GM12878 (cell line): ENCODE measurements at regions not wholly inside any gene's neighbourhood (a gene's known extent, or its start where the extent isn't known, plus 50 kb on each side); places are given as distances from the start of the nearest gene placed in this dataset.

Experiments used
- CHD4 ChIP-seq: fragments of 200-600 bp; sonication (generic); IDR thresholded peaks from 2 replicates; pipeline ENCODE4 v1.6.1; 2016; ENCODE audit warnings: mild to moderate bottlenecking
- EGR1 ChIP-seq, 2 experiments: IDR thresholded peaks; 1 replicate in 1 of 2; 2 replicates in 1 of 2; pipeline ENCODE4 v1.6.1; 2011 to 2012; ENCODE audit warnings: low read depth in 2 of 2, low read length in 2 of 2, borderline replicate concordance in 1 of 2, mild to moderate bottlenecking in 1 of 2, moderate library complexity in 1 of 2
- ESRRA ChIP-seq: IDR thresholded peaks from 2 replicates; pipeline ENCODE4 v1.6.1; 2012; ENCODE audit warnings: mild to moderate bottlenecking, low read length, improper control_type of control experiment
- EZH2 ChIP-seq: IDR thresholded peaks from 2 replicates; pipeline ENCODE4 v1.6.1; 2012; ENCODE audit warnings: low read depth, mild to moderate bottlenecking, control low read depth, inconsistent platforms, low read length, borderline replicate concordance; ENCODE audit not compliant: control insufficient read depth
- HDGF ChIP-seq: fragments of 450-650 bp; IDR thresholded peaks from 2 replicates; pipeline ENCODE4 v1.6.1; 2016; ENCODE audit warnings: antibody characterized with exemption
- NR2C2 ChIP-seq: IDR thresholded peaks from 2 replicates; pipeline ENCODE4 v1.6.1; 2011; ENCODE audit warnings: borderline replicate concordance, low read depth; ENCODE audit not compliant: control insufficient read depth, insufficient read length
- ZNF274 ChIP-seq: IDR thresholded peaks from one replicate; pipeline ENCODE4 v1.8.0; 2011; ENCODE audit not compliant: insufficient read length, insufficient read depth
- TF ChIP-seq, protein P1 (sequence below), 3 experiments: IDR thresholded peaks in 2 of 3; conservative IDR thresholded peaks in 1 of 3; 2 replicates each; pipeline ENCODE4 v1.5.1; 2011; ENCODE audit warnings: low read depth in 3 of 3, low read length in 3 of 3, mild to moderate bottlenecking in 3 of 3, control low read depth in 2 of 3, moderate library complexity in 2 of 3, inconsistent platforms in 1 of 3, mixed read lengths in 1 of 3; ENCODE audit not compliant: control insufficient read depth in 2 of 3, insufficient read depth in 1 of 3; ENCODE audit errors: extremely low read depth in 1 of 3
- TF ChIP-seq, protein P2 (sequence below): IDR thresholded peaks from 2 replicates; pipeline ENCODE4 v1.6.1; 2011; ENCODE audit warnings: mild to moderate bottlenecking, low read depth, low read length, moderate library complexity; ENCODE audit not compliant: insufficient replicate concordance

DNA sequence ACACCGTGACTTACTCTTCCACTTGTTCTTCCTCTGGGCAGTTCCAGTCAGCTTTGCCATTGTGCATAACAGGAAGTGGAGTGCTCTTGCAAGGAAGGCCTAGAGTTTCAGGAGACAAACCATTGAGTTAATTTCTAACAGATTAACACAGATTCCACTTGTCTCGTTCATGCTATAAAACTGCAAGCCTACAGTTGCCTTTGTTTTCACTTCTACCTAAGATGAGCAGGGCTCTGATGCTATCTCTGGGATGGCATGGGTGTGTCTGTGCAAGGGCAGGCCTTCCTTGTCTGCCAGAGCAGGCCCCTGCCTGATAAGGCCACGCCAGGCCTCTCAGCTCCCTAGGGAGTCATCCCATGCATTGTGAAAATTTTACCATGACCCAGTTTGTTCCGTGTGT, 67.7 kb upstream of the PGRMC2 start:
- TF ChIP-seq EZH2 = no peak
- TF ChIP-seq, protein P1, sequence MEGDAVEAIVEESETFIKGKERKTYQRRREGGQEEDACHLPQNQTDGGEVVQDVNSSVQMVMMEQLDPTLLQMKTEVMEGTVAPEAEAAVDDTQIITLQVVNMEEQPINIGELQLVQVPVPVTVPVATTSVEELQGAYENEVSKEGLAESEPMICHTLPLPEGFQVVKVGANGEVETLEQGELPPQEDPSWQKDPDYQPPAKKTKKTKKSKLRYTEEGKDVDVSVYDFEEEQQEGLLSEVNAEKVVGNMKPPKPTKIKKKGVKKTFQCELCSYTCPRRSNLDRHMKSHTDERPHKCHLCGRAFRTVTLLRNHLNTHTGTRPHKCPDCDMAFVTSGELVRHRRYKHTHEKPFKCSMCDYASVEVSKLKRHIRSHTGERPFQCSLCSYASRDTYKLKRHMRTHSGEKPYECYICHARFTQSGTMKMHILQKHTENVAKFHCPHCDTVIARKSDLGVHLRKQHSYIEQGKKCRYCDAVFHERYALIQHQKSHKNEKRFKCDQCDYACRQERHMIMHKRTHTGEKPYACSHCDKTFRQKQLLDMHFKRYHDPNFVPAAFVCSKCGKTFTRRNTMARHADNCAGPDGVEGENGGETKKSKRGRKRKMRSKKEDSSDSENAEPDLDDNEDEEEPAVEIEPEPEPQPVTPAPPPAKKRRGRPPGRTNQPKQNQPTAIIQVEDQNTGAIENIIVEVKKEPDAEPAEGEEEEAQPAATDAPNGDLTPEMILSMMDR (IDR thresholded peaks at IDR 0.05 in 2 of 3, conservative IDR thresholded peaks at IDR 0.05 in 1 of 3; ENCODE audit: control insufficient read depth in 2 of 3, extremely low read depth in 1 of 3, insufficient read depth in 1 of 3, low read depth in 3 of 3, low read length in 3 of 3) = no peak
- TF ChIP-seq HDGF = no peak
- TF ChIP-seq, protein P2, sequence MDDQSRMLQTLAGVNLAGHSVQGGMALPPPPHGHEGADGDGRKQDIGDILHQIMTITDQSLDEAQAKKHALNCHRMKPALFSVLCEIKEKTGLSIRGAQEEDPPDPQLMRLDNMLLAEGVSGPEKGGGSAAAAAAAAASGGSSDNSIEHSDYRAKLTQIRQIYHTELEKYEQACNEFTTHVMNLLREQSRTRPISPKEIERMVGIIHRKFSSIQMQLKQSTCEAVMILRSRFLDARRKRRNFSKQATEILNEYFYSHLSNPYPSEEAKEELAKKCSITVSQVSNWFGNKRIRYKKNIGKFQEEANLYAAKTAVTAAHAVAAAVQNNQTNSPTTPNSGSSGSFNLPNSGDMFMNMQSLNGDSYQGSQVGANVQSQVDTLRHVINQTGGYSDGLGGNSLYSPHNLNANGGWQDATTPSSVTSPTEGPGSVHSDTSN = no peak
- TF ChIP-seq ESRRA = no peak
- no peak for TF ChIP-seq NR2C2
- no peak for TF ChIP-seq ZNF274
- TF ChIP-seq EGR1 (IDR thresholded peaks at IDR 0.05; ENCODE audit: borderline replicate concordance in 1 of 2, low read depth in 2 of 2, low read length in 2 of 2) = no peak
- no peak for TF ChIP-seq CHD4
